Naive thymus-derived CD4-positive, alpha-beta T cell (primary cell): ENCODE measurements at regions not wholly inside any gene's neighbourhood (a gene's known extent, or its start where the extent isn't known, plus 50 kb on each side); places are given as distances from the start of the nearest gene placed in this dataset.

ENCODE experiments used
- ATAC-seq: fragments of 150-1000 bp; cut with Tn5 transposase; 2 replicates; pipeline ENCODE4 v1.10.0; 2021; ENCODE audit warnings: mild to moderate bottlenecking, moderate library complexity
- CTCF ChIA-PET: fragments of 350-600 bp; sonication (Branson Sonifier 250); formaldehyde crosslinking; loops from one replicate; lab custom pipeline; 2021; ENCODE audit warnings: antibody characterized with exemption; lab: Charles Lee
- POLR2A ChIA-PET: fragments of 350-600 bp; sonication (Branson Sonifier 250); formaldehyde crosslinking; loops from one replicate; lab custom pipeline; 2021; ENCODE audit warnings: antibody characterized with exemption, inconsistent platforms; lab: Charles Lee
- DNase-seq, 9 donors: peaks; one replicate each; pipeline versions ENCODE4 v3.0.0 to v3.0.0-alpha.2; 2020 to 2022; ENCODE audit warnings: mixed read lengths in 1 of 9
- H3K27ac ChIP-seq: one replicate; pipeline ENCODE4 v1.7.0; 2013; ENCODE audit warnings: mild to moderate bottlenecking, low read depth, low read length, moderate library complexity
- H3K27me3 ChIP-seq, 2 donors: one replicate each; pipeline ENCODE4 v1.7.0; 2013; ENCODE audit warnings: low read length in 2 of 2, mild to moderate bottlenecking in 2 of 2, moderate library complexity in 2 of 2; ENCODE audit not compliant: control insufficient read depth in 2 of 2, insufficient read depth in 2 of 2
- H3K36me3 ChIP-seq, 3 experiments: 1 replicate in 2 of 3; 2 replicates in 1 of 3; pipeline ENCODE4 v1.7.0; 2013; ENCODE audit warnings: low read length in 3 of 3, mild to moderate bottlenecking in 3 of 3, moderate library complexity in 1 of 3; ENCODE audit not compliant: insufficient read depth in 3 of 3, control insufficient read depth in 2 of 3
- H3K4me1 ChIP-seq, 2 donors: one replicate each; pipeline ENCODE4 v1.7.0; 2013; ENCODE audit warnings: low read length in 2 of 2, mild to moderate bottlenecking in 2 of 2, moderate library complexity in 1 of 2; ENCODE audit not compliant: control insufficient read depth in 2 of 2, insufficient read depth in 2 of 2
- H3K4me3 ChIP-seq: 2 replicates; pipeline ENCODE4 v1.7.0; 2013; ENCODE audit warnings: mild to moderate bottlenecking, low read length
- H3K9me3 ChIP-seq, 3 experiments: 1 replicate in 2 of 3; 2 replicates in 1 of 3; pipeline ENCODE4 v1.7.0; 2013; ENCODE audit warnings: low read length in 3 of 3; ENCODE audit not compliant: control insufficient read depth in 2 of 3
- H3K27ac Mint-ChIP-seq, 9 donors: one replicate each; pipeline ENCODE4 v1.8.0; 2020 to 2022; ENCODE audit warnings: mixed read lengths in 9 of 9, mild to moderate bottlenecking in 8 of 9, moderate library complexity in 5 of 9, inconsistent platforms in 2 of 9
- H3K27me3 Mint-ChIP-seq, 5 donors: one replicate each; pipeline ENCODE4 v1.8.0; 2021 to 2022; ENCODE audit warnings: mixed read lengths in 5 of 5, mild to moderate bottlenecking in 1 of 5
- H3K36me3 Mint-ChIP-seq, 5 donors: one replicate each; pipeline ENCODE4 v1.8.0; 2020 to 2022; ENCODE audit warnings: mixed read lengths in 5 of 5, mild to moderate bottlenecking in 3 of 5, inconsistent platforms in 1 of 5
- H3K4me1 Mint-ChIP-seq, 7 donors: one replicate each; pipeline ENCODE4 v1.8.0; 2020 to 2022; ENCODE audit warnings: mixed read lengths in 7 of 7, mild to moderate bottlenecking in 3 of 7, inconsistent platforms in 1 of 7
- H3K4me3 Mint-ChIP-seq, 10 donors: one replicate each; pipeline ENCODE4 v1.8.0; 2020 to 2022; ENCODE audit warnings: mild to moderate bottlenecking in 10 of 10, mixed read lengths in 10 of 10, moderate library complexity in 6 of 10, inconsistent platforms in 2 of 10
- H3K9me3 Mint-ChIP-seq, 11 donors: one replicate each; pipeline ENCODE4 v1.8.0; 2020 to 2022; ENCODE audit warnings: mixed read lengths in 11 of 11, mild to moderate bottlenecking in 4 of 11, inconsistent platforms in 1 of 11, moderate library complexity in 1 of 11
- intact Hi-C, 2 donors: fragments of 100-400 bp; cut with micrococcal nuclease; formaldehyde crosslinking; loops; one replicate each; pipeline ENCODE4 v1.15.1; 2023

DNA sequence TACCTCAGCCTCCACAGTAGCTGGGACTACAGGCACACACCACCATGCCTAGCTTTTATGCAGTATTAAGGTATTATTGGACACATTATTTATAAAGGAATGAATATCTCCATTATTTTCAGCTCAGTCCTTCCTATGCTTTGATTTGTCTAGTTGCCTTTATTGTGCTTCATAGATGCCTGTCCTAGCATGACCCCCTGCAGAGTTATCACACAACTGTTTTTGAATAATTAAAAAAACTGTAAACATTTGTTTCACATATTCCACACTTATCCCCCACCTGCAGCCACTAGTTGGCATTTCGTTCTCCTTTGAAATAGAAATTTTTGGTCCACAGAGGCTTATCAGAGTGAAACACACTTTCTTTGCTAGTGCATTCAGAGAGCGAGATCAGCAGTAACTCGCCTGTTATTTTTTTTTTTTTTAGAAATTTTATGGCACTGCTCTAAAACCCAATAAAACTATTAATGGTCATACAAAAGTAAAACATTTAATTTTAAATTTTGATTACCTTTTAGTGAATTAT, 151.8 kb upstream of the RASA1 start:
- intact Hi-C loops = no loop called here
- no peak overlapping the region for H3K4me3 ChIP-seq
- H3K4me1 ChIP-seq = peaks cover 8 to 13% of the 10 kb centered on the region in 2 donors
- ATAC-seq (no peak), DNase-seq (no peak)
- POLR2A ChIA-PET = interaction anchor here (0.9 kb wide), 1 partner anchor 180 kb away, joined by 4 read pairs; no protein-coding TSS in a partner anchor
- Mint-ChIP-seq H3K9me3 (peaks cover 0 to 5% (median 0%) of the 10 kb centered on the region in 11 donors), H3K4me1 (peaks cover 12 to 31% (median 26%) of the 10 kb centered on the region in 7 donors), H3K4me3 (no peak overlapping the region), H3K36me3 (peaks cover 0 to 3% (median 0%) of the 10 kb centered on the region in 5 donors), H3K27me3 (peaks cover 0 to 3% (median 0%) of the 10 kb centered on the region in 5 donors), H3K27ac (no peak overlapping the region)
- CTCF ChIA-PET = no interaction called here
- H3K9me3 ChIP-seq = no peaks in the 10 kb centered on the region
- H3K36me3 ChIP-seq = no peaks in the 10 kb centered on the region
- no peaks in the 10 kb centered on the region for H3K27me3 ChIP-seq
- no peak overlapping the region for H3K27ac ChIP-seq

DNA sequence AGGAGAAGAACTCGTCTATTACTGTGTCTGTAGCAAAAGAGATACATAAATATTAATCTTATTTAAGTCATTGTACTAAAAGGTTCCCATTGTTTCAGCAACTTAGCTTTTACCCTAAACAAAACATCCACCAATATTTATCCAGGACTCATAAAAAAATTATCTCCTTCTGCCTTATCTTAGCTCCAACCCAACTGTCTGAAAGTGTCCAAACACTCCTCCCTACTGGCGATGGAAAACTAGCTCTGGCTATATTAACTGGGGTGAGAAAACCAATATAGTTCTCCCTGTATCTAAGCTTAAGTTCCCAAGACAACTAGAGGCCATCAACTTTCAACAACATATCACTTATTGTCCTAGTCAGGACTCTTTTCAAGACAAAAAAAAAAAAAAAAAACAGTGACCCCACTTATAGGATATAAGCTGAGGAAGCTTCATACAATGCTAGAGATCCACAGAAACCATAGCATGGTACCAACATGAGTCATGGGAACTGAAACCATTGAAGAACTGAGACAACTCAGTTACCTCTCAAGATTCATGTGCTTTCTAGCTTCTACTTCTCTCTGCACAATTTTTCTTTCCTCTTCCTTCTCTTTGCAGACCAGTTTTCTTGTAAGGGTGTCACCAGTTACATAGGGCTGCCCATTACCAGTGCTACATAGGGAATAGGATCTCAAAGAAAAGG, 150.7 kb upstream of the RASA1 start:
- DNase-seq (no peak), ATAC-seq (no peak)
- Mint-ChIP-seq H3K36me3 (peaks cover 0 to 3% (median 0%) of the 10 kb centered on the region in 5 donors), H3K4me1 (peaks cover 23 to 42% (median 36%) of the 10 kb centered on the region in 7 donors), H3K9me3 (peaks cover 0 to 5% (median 0%) of the 10 kb centered on the region in 11 donors), H3K4me3 (no peak overlapping the region), H3K27me3 (peaks cover 0 to 3% (median 0%) of the 10 kb centered on the region in 5 donors), H3K27ac (peak overlapping the region in 1 of 9 donors; percentile 64)
- H3K36me3 ChIP-seq = no peaks in the 10 kb centered on the region
- no peak overlapping the region for H3K27ac ChIP-seq
- intact Hi-C loops = no loop called here
- no peaks in the 10 kb centered on the region for H3K9me3 ChIP-seq
- no peak overlapping the region for H3K4me3 ChIP-seq
- ChIA-PET POLR2A (interaction anchor here (0.9 kb wide), 1 partner anchor 179 kb away, joined by 4 read pairs; no protein-coding TSS in a partner anchor), CTCF (no interaction called here)
- H3K27me3 ChIP-seq = no peaks in the 10 kb centered on the region
- peaks cover 16 to 24% of the 10 kb centered on the region in 2 donors for H3K4me1 ChIP-seq

GRCh38 chr5:87119588-87119987, 148.1 kb upstream of the RASA1 start:
- Histone ChIP-seq H3K4me1 (peaks cover 22 to 38% of the 10 kb centered on the region in 2 donors), H3K4me3 (no peak overlapping the region), H3K27me3 (no peaks in the 10 kb centered on the region), H3K27ac (no peak overlapping the region), H3K36me3 (no peaks in the 10 kb centered on the region), H3K9me3 (no peaks in the 10 kb centered on the region)
- peak overlapping the region in 2 of 9 donors; percentile 87 to 89 for H3K27ac Mint-ChIP-seq
- no peak for DNase-seq
- peaks cover 0 to 3% (median 0%) of the 10 kb centered on the region in 5 donors for H3K36me3 Mint-ChIP-seq
- peaks cover 0 to 5% (median 0%) of the 10 kb centered on the region in 11 donors for H3K9me3 Mint-ChIP-seq
- intact Hi-C loops = no loop called here
- H3K27me3 Mint-ChIP-seq = no peaks in the 10 kb centered on the region
- H3K4me3 Mint-ChIP-seq = no peak overlapping the region
- ChIA-PET POLR2A (interaction anchor here (1.1 to 1.4 kb wide), 2 partner anchors 8 to 9 kb away, joined by 4 to 7 read pairs; no protein-coding TSS in a partner anchor), CTCF (no interaction called here)
- H3K4me1 Mint-ChIP-seq = peaks cover 25 to 50% (median 38%) of the 10 kb centered on the region in 7 donors
- ATAC-seq = no peak

DNA sequence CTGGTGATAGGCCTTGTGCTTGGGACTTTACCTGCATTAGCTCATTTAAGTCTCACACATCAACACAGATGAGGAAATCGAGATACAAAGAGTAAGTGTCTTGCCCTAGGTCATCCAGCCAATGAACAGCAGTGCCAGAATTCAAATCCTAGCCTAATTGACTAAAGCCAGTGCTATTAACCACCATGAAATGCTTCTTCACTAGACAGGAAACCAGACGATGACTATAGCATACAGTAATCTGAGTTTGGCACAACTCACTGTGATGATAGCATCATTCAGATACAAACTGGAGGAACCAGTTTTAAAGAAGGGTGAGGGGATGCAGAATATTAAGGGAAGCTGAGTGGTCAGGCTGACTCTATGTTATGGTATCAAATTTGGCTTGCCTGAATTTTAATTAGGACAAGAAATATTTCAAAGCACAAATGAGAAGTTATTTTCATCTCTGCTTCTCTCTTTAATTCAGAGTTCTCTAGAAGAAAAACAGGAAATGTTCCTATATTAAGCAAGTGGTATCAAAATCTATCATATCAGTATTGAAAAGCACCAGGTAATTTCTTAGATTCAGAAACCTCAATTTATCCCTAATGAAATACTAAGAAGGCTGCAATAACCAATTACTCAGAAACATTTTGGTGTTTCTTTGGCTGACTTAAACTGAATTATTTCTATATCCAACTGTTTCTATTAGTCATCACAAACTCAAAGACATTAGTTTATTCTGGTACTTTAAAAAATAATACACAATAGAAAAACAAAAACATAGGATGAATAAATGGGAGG, 147.0 kb upstream of the RASA1 start:
- Histone ChIP-seq H3K4me1 (peaks cover 22 to 38% of the 10 kb centered on the region in 2 donors), H3K27me3 (no peaks in the 10 kb centered on the region), H3K36me3 (no peaks in the 10 kb centered on the region), H3K4me3 (no peak overlapping the region), H3K27ac (no peak overlapping the region), H3K9me3 (no peaks in the 10 kb centered on the region)
- DNase-seq (peak in 3 of 9 donors; percentile 7 to 9 (median 9)), ATAC-seq (peak; percentile 80)
- H3K4me3 Mint-ChIP-seq = peak overlapping the region in 7 of 10 donors; percentile 52 to 69 (median 63)
- peaks cover 0 to 3% (median 0%) of the 10 kb centered on the region in 5 donors for H3K36me3 Mint-ChIP-seq
- peak overlapping the region; percentile 15 to 89 (median 48) for H3K27ac Mint-ChIP-seq
- ChIA-PET POLR2A (interaction anchor here (0.9 to 1.4 kb wide), 3 partner anchors 8 to 46 kb away, joined by 3 to 7 read pairs (median 4); no protein-coding TSS in a partner anchor), CTCF (interaction anchor here (0.9 kb wide), 1 partner anchor 277 kb away, joined by 3 read pairs; no protein-coding TSS in a partner anchor)
- peaks cover 25 to 50% (median 38%) of the 10 kb centered on the region in 7 donors for H3K4me1 Mint-ChIP-seq
- H3K9me3 Mint-ChIP-seq = peaks cover 0 to 5% (median 0%) of the 10 kb centered on the region in 11 donors
- H3K27me3 Mint-ChIP-seq = no peaks in the 10 kb centered on the region
- intact Hi-C loops = loop anchor here (1.0 to 10.0 kb wide), 13 partner anchors 16 to 1144 kb away; partner anchors contain the start of genes CCNH (in 1 of the 2), COX7C (in 1 of the 2), RASA1 (in 1 of the 2) and TMEM161B (in 1 of the 2)

- Mint-ChIP-seq H3K27me3 (no peaks in the 10 kb centered on the region), H3K27ac (peak overlapping the region; percentile 15 to 89 (median 71)), H3K36me3 (peaks cover 0 to 3% (median 0%) of the 10 kb centered on the region in 5 donors), H3K4me3 (peak overlapping the region; percentile 52 to 69 (median 64)), H3K9me3 (peaks cover 0 to 5% (median 0%) of the 10 kb centered on the region in 11 donors), H3K4me1 (peaks cover 25 to 50% (median 38%) of the 10 kb centered on the region in 7 donors)
- H3K36me3 ChIP-seq = no peaks in the 10 kb centered on the region
- H3K4me1 ChIP-seq = peaks cover 22 to 38% of the 10 kb centered on the region in 2 donors
- no peaks in the 10 kb centered on the region for H3K27me3 ChIP-seq
- ATAC-seq (peak; percentile 86), DNase-seq (peak in 8 of 9 donors; percentile 2 to 38 (median 28))
- no peak overlapping the region for H3K27ac ChIP-seq
- no peaks in the 10 kb centered on the region for H3K9me3 ChIP-seq
- peak overlapping the region; percentile 24 for H3K4me3 ChIP-seq
- ChIA-PET POLR2A (interaction anchor here (0.6 to 0.9 kb wide), 2 partner anchors 40 to 46 kb away, joined by 3 to 4 read pairs; no protein-coding TSS in a partner anchor), CTCF (interaction anchor here (0.9 kb wide), 1 partner anchor 276 kb away, joined by 3 read pairs; no protein-coding TSS in a partner anchor)
- intact Hi-C loops = loop anchor here (1.0 to 10.0 kb wide), 13 partner anchors 15 to 1143 kb away; partner anchors contain the start of genes CCNH (in 1 of the 2), COX7C (in 1 of the 2), RASA1 (in 1 of the 2) and TMEM161B (in 1 of the 2)
Measured at GRCh38 chr5:87121304-87122150, 146.2 kb upstream of the RASA1 start.
